ENCODE measurements at regions not wholly inside any gene's neighbourhood (a gene's known extent, or its start where the extent isn't known, plus 50 kb on each side); places are given as distances from the start of the nearest gene placed in this dataset.

GRCh38 chr16:6019490-6019991, 921.9 kb upstream of the EEF2KMT start:
- peaks cover 8% of the 10 kb centered on the region for H3K27me3 ChIP-seq (ENCODE audit: control insufficient read depth, extremely low read depth, insufficient read depth, low read length)
- no peaks in the 10 kb centered on the region for H3K4me1 ChIP-seq (ENCODE audit: control insufficient read depth, extremely low read depth, insufficient read depth, low read length)
- no peak overlapping the region for H3K4me3 ChIP-seq (ENCODE audit: control insufficient read depth in 2 of 3, extremely low read depth in 1 of 3, insufficient read depth in 2 of 3, low read depth in 1 of 3, low read length in 3 of 3)
- no peaks in the 10 kb centered on the region for H3K79me2 ChIP-seq (ENCODE audit: control insufficient read depth, insufficient read depth, low read length)
- no peak overlapping the region for H3K9ac ChIP-seq (ENCODE audit: control insufficient read depth, extremely low read depth, insufficient read depth, low read length)
- H3K9me1 ChIP-seq (ENCODE audit: control insufficient read depth, extremely low read depth, insufficient read depth, low read length): no peaks in the 10 kb centered on the region
- FAIRE-seq: no peak
- no peak for DNase-seq (ENCODE audit: low read depth, low spot score)
- no peaks in the 10 kb centered on the region for H3K36me3 ChIP-seq (ENCODE audit: control insufficient read depth in 2 of 2, extremely low read depth in 1 of 2, insufficient read depth in 2 of 2, low read length in 2 of 2)
- no peak overlapping the region for H2AFZ ChIP-seq (ENCODE audit: control insufficient read depth, low read length)
- TF ChIP-seq, protein P1, sequence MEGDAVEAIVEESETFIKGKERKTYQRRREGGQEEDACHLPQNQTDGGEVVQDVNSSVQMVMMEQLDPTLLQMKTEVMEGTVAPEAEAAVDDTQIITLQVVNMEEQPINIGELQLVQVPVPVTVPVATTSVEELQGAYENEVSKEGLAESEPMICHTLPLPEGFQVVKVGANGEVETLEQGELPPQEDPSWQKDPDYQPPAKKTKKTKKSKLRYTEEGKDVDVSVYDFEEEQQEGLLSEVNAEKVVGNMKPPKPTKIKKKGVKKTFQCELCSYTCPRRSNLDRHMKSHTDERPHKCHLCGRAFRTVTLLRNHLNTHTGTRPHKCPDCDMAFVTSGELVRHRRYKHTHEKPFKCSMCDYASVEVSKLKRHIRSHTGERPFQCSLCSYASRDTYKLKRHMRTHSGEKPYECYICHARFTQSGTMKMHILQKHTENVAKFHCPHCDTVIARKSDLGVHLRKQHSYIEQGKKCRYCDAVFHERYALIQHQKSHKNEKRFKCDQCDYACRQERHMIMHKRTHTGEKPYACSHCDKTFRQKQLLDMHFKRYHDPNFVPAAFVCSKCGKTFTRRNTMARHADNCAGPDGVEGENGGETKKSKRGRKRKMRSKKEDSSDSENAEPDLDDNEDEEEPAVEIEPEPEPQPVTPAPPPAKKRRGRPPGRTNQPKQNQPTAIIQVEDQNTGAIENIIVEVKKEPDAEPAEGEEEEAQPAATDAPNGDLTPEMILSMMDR (optimal IDR thresholded peaks at IDR 0.05 in 1 of 3, IDR thresholded peaks at IDR 0.05 in 1 of 3, conservative IDR thresholded peaks at IDR 0.05 in 1 of 3; ENCODE audit: extremely low read depth in 1 of 3, insufficient read depth in 2 of 3, low read length in 3 of 3): no peak
- no peak for TF ChIP-seq EZH2 (IDR thresholded peaks at IDR 0.05; ENCODE audit: low read length)
- H3K27ac ChIP-seq (ENCODE audit: control insufficient read depth, insufficient read depth, low read length): no peak overlapping the region
- H4K20me1 ChIP-seq (ENCODE audit: control insufficient read depth, extremely low read depth, insufficient read depth, low read length): no peaks in the 10 kb centered on the region
- H3K4me2 ChIP-seq (ENCODE audit: control insufficient read depth, extremely low read depth, insufficient read depth, low read depth, low read length): no peak overlapping the region
- H3K9me3 ChIP-seq (ENCODE audit: control insufficient read depth, low read depth, low read length): no peaks in the 10 kb centered on the region
- dilution Hi-C loops (cut with MboI; ENCODE audit: extremely low pct_ligation_motif_present, low sequenced_read_pairs): no loop called here

DNA sequence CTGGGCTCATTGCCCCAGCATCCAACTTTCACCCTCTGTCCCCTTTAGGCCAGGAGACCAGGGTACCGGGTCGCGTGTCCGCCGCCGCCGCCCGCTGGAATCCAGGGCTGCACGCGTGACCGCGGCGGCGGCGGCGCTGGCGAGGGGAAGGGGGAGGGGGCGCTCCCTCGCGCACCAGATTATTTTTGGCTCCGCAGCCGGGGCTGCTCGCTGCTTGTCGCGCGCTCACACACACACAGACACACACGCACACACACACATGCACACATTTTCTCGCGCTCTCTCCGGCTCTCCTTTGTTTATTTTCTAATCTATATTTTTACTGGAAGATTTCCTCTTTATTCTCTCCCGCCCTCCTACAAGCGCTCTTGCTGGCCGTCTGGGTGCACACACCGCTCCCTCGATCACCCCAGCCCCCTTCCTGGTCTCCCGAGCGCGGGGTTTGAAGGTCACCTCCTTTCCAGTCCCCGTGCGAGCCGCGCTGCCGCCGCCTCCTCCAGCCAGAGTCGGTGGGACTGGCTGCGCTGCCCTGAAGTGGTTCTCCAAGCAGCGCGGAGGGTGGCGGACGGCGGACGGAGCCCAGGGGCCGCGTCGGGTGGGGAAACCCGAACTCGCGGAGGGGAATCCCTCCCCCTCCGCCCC, 921.4 kb upstream of the EEF2KMT start:
- Histone ChIP-seq H4K20me1 (ENCODE audit: control insufficient read depth, extremely low read depth, insufficient read depth, low read length) (no peaks in the 10 kb centered on the region), H3K9me1 (ENCODE audit: control insufficient read depth, extremely low read depth, insufficient read depth, low read length) (no peaks in the 10 kb centered on the region), H3K4me1 (ENCODE audit: control insufficient read depth, extremely low read depth, insufficient read depth, low read length) (no peaks in the 10 kb centered on the region), H3K4me2 (ENCODE audit: control insufficient read depth, extremely low read depth, insufficient read depth, low read depth, low read length) (no peak overlapping the region), H3K9me3 (ENCODE audit: control insufficient read depth, low read depth, low read length) (no peaks in the 10 kb centered on the region), H3K4me3 (ENCODE audit: control insufficient read depth in 2 of 3, extremely low read depth in 1 of 3, insufficient read depth in 2 of 3, low read depth in 1 of 3, low read length in 3 of 3) (no peak overlapping the region), H3K27me3 (ENCODE audit: control insufficient read depth, extremely low read depth, insufficient read depth, low read length) (peaks cover 8% of the 10 kb centered on the region), H3K36me3 (ENCODE audit: control insufficient read depth in 2 of 2, extremely low read depth in 1 of 2, insufficient read depth in 2 of 2, low read length in 2 of 2) (no peaks in the 10 kb centered on the region), H3K27ac (ENCODE audit: control insufficient read depth, insufficient read depth, low read length) (no peak overlapping the region), H3K9ac (ENCODE audit: control insufficient read depth, extremely low read depth, insufficient read depth, low read length) (no peak overlapping the region), H2AFZ (ENCODE audit: control insufficient read depth, low read length) (no peak overlapping the region), H3K79me2 (ENCODE audit: control insufficient read depth, insufficient read depth, low read length) (no peaks in the 10 kb centered on the region)
- no peak for DNase-seq (ENCODE audit: low read depth, low spot score)
- TF ChIP-seq, protein P1 (optimal IDR thresholded peaks at IDR 0.05 in 1 of 3, IDR thresholded peaks at IDR 0.05 in 1 of 3, conservative IDR thresholded peaks at IDR 0.05 in 1 of 3; ENCODE audit: extremely low read depth in 1 of 3, insufficient read depth in 2 of 3, low read length in 3 of 3): no peak
- no peak for TF ChIP-seq EZH2 (IDR thresholded peaks at IDR 0.05; ENCODE audit: low read length)
- dilution Hi-C loops (cut with MboI; ENCODE audit: extremely low pct_ligation_motif_present, low sequenced_read_pairs): no loop called here
- no peak for FAIRE-seq

Measured in keratinocyte (primary cell).